HL-60/S4 (cell line): ENCODE measurements at regions not wholly inside any gene's neighbourhood (a gene's known extent, or its start where the extent isn't known, plus 50 kb on each side); places are given as distances from the start of the nearest gene placed in this dataset.

Source experiments
- in situ Hi-C: fragments of 300-500 bp; cut with MboI; formaldehyde crosslinking; loops from 2 replicates; pipeline ENCODE4 v1.14.3; 2022; ENCODE audit warnings: low sequenced_read_pairs

- in situ Hi-C loops, result no loop called here
These were observed 191.2 kb downstream of the PIK3R1 start for GRCh38 chr5:68406767-68407241.

GRCh38 chr5:68407311-68408239 is 192.0 kb downstream of the PIK3R1 start:
- in situ Hi-C loops, result no loop called here

GRCh38 chr5:68408345-68408871 is 192.9 kb downstream of the PIK3R1 start:
- in situ Hi-C loops, result no loop called here

- in situ Hi-C loops, result no loop called here
These were observed 193.7 kb downstream of the PIK3R1 start for GRCh38 chr5:68409259-68409658.

- in situ Hi-C loops, result no loop called here
These were observed 195.6 kb downstream of the PIK3R1 start for GRCh38 chr5:68411161-68411560.

- in situ Hi-C loops, result no loop called here
These were observed 199.9 kb downstream of the PIK3R1 start for GRCh38 chr5:68415177-68416085.

- in situ Hi-C loops, result no loop called here
These were observed 201.2 kb downstream of the PIK3R1 start for GRCh38 chr5:68416714-68417113.

GRCh38 chr5:68418201-68418600 is 202.6 kb downstream of the PIK3R1 start:
- in situ Hi-C loops, result no loop called here

- in situ Hi-C loops, result no loop called here
These were observed 203.1 kb downstream of the PIK3R1 start for GRCh38 chr5:68418680-68419079.

- in situ Hi-C loops, result no loop called here
These were observed 203.6 kb downstream of the PIK3R1 start for GRCh38 chr5:68419081-68419636.

- in situ Hi-C loops, result no loop called here
These were observed 204.3 kb downstream of the PIK3R1 start for GRCh38 chr5:68419637-68420452.

GRCh38 chr5:68420476-68421344 is 205.2 kb downstream of the PIK3R1 start:
- in situ Hi-C loops, result no loop called here

- in situ Hi-C loops, result no loop called here
These were observed 206.1 kb downstream of the PIK3R1 start for GRCh38 chr5:68421485-68422220.

GRCh38 chr5:68423154-68423811 is 207.7 kb downstream of the PIK3R1 start:
- in situ Hi-C loops, result no loop called here

- in situ Hi-C loops, result no loop called here
These were observed 209.4 kb downstream of the PIK3R1 start for GRCh38 chr5:68424799-68425537.

GRCh38 chr5:68426586-68426985 is 211.0 kb downstream of the PIK3R1 start:
- in situ Hi-C loops, result no loop called here

- in situ Hi-C loops, result no loop called here
These were observed 212.8 kb downstream of the PIK3R1 start for GRCh38 chr5:68428231-68428811.
